HEK293 (cell line): ENCODE measurements at regions not wholly inside any gene's neighbourhood (a gene's known extent, or its start where the extent isn't known, plus 50 kb on each side); places are given as distances from the start of the nearest gene placed in this dataset.

ENCODE experiments used
- CTCF ChIA-PET: fragments of 350-600 bp; formaldehyde crosslinking; extraction: SDS; loops from one replicate; lab custom pipeline; 2021; ENCODE audit warnings: antibody characterized with exemption; lab: Yijun Ruan, JAX
- POLR2A ChIA-PET: fragments of 300-600 bp; formaldehyde crosslinking; extraction: SDS; loops from one replicate; lab custom pipeline; 2020; ENCODE audit warnings: antibody characterized with exemption, inconsistent platforms; lab: Yijun Ruan, JAX
- H3K27ac ChIP-seq: fragments of 200-500 bp; sonication (Bioruptor generic); 2 replicates; pipeline ENCODE4 v1.5.1; 2014; ENCODE audit warnings: low read depth, low read length, control low read depth, inconsistent platforms; ENCODE audit errors: extremely low read depth
- H3K36me3 ChIP-seq, 2 experiments: fragments of 200-500 bp in 1 of 2; sonication (Bioruptor generic) in 1 of 2; 1 replicate in 1 of 2; 2 replicates in 1 of 2; pipeline ENCODE4 v1.5.1; 2014 to 2017; ENCODE audit warnings: inconsistent platforms in 2 of 2, low read length in 2 of 2; ENCODE audit not compliant: control insufficient read depth in 2 of 2, insufficient read depth in 1 of 2
- H3K4me1 ChIP-seq: fragments of 200-500 bp; sonication (Bioruptor generic); 2 replicates; pipeline ENCODE4 v1.5.1; 2014; ENCODE audit warnings: mild to moderate bottlenecking, low read length, inconsistent platforms; ENCODE audit not compliant: control insufficient read depth, insufficient read depth
- H3K4me3 ChIP-seq: 2 replicates; pipeline ENCODE4 v1.5.1; 2011; ENCODE audit warnings: low read depth, mild to moderate bottlenecking, control low read depth, low read length, moderate library complexity
- H3K9me3 ChIP-seq: fragments of 200-500 bp; sonication (Bioruptor generic); 2 replicates; pipeline ENCODE4 v1.5.1; 2014; ENCODE audit warnings: low read depth, low read length, inconsistent platforms; ENCODE audit not compliant: control insufficient read depth, insufficient read depth
- BCL11A ChIP-seq: fragments of 450-650 bp; formaldehyde crosslinking; IDR thresholded peaks from 2 replicates; pipeline ENCODE4 v1.5.1; 2016; ENCODE audit warnings: low read depth, missing biosample characterization, missing genetic modification characterization
- GLI2 ChIP-seq: fragments of 450-650 bp; formaldehyde crosslinking; IDR thresholded peaks from 2 replicates; pipeline ENCODE4; 2017; ENCODE audit warnings: missing biosample characterization, missing genetic modification characterization, low read depth, borderline replicate concordance
- IKZF3 ChIP-seq: fragments of 450-650 bp; IDR thresholded peaks from 2 replicates; pipeline ENCODE4 v1.5.0; 2018; ENCODE audit warnings: missing biosample characterization, mild to moderate bottlenecking, missing genetic modification characterization, moderate library complexity
- KLF1 ChIP-seq: fragments of 450-650 bp; formaldehyde crosslinking; IDR thresholded peaks from 2 replicates; pipeline ENCODE4 v1.5.1; 2016; ENCODE audit warnings: missing biosample characterization, missing genetic modification characterization
- PRDM1 ChIP-seq: fragments of 450-650 bp; formaldehyde crosslinking; IDR thresholded peaks from 2 replicates; pipeline ENCODE4; 2016; ENCODE audit warnings: missing biosample characterization, missing genetic modification characterization
- SCRT1 ChIP-seq: fragments of 450-650 bp; formaldehyde crosslinking; IDR thresholded peaks from 2 replicates; pipeline ENCODE4 v1.5.1; 2016; ENCODE audit warnings: missing biosample characterization, missing genetic modification characterization, borderline replicate concordance
- SCRT2 ChIP-seq: fragments of 450-650 bp; formaldehyde crosslinking; IDR thresholded peaks from 2 replicates; pipeline ENCODE4 v1.5.1; 2016; ENCODE audit warnings: missing biosample characterization, missing genetic modification characterization
- ZBTB10 ChIP-seq: fragments of 450-650 bp; formaldehyde crosslinking; IDR thresholded peaks from 2 replicates; pipeline ENCODE4 v1.5.1; 2016; ENCODE audit warnings: missing biosample characterization, missing genetic modification characterization
- ZBTB17 ChIP-seq: fragments of 450-650 bp; formaldehyde crosslinking; IDR thresholded peaks from 2 replicates; pipeline ENCODE4 v1.5.1; 2016; ENCODE audit warnings: missing biosample characterization, missing genetic modification characterization
- ZBTB8A ChIP-seq: fragments of 450-650 bp; formaldehyde crosslinking; IDR thresholded peaks from 2 replicates; pipeline ENCODE4 v1.5.1; 2016; ENCODE audit warnings: missing biosample characterization, missing genetic modification characterization
- ZNF114 ChIP-seq: fragments of 450-650 bp; formaldehyde crosslinking; IDR thresholded peaks from 2 replicates; pipeline ENCODE4 v1.5.0; 2017; ENCODE audit warnings: missing biosample characterization, missing genetic modification characterization
- ZNF121 ChIP-seq: fragments of 450-650 bp; formaldehyde crosslinking; IDR thresholded peaks from 2 replicates; pipeline ENCODE4 v1.5.1; 2016; ENCODE audit warnings: missing biosample characterization, missing genetic modification characterization
- ZNF133 ChIP-seq: fragments of 450-650 bp; formaldehyde crosslinking; IDR thresholded peaks from 2 replicates; pipeline ENCODE4 v1.5.1; 2016; ENCODE audit warnings: missing biosample characterization, missing genetic modification characterization
- ZNF155 ChIP-seq: fragments of 450-650 bp; formaldehyde crosslinking; IDR thresholded peaks from 2 replicates; pipeline ENCODE4 v1.5.1; 2016; ENCODE audit warnings: missing biosample characterization, missing genetic modification characterization
- ZNF354C ChIP-seq: fragments of 450-650 bp; formaldehyde crosslinking; IDR thresholded peaks from 2 replicates; pipeline ENCODE4 v1.5.1; 2016; ENCODE audit warnings: missing biosample characterization, missing genetic modification characterization, low read depth, borderline replicate concordance
- ZNF514 ChIP-seq: fragments of 450-650 bp; formaldehyde crosslinking; IDR thresholded peaks from 2 replicates; pipeline ENCODE4 v1.5.1; 2016; ENCODE audit warnings: missing biosample characterization, missing genetic modification characterization
- ZNF558 ChIP-seq: fragments of 450-650 bp; formaldehyde crosslinking; IDR thresholded peaks from 2 replicates; pipeline ENCODE4 v1.5.1; 2016; ENCODE audit warnings: missing biosample characterization, missing genetic modification characterization
- ZNF560 ChIP-seq: fragments of 450-650 bp; formaldehyde crosslinking; IDR thresholded peaks from 2 replicates; pipeline ENCODE4 v1.5.1; 2017; ENCODE audit warnings: missing biosample characterization, missing genetic modification characterization, borderline replicate concordance
- ZNF701 ChIP-seq: fragments of 450-650 bp; formaldehyde crosslinking; IDR thresholded peaks from 2 replicates; pipeline ENCODE4 v1.5.1; 2016; ENCODE audit warnings: missing biosample characterization, missing genetic modification characterization
- ZNF777 ChIP-seq: fragments of 450-650 bp; formaldehyde crosslinking; IDR thresholded peaks from 2 replicates; pipeline ENCODE4 v1.5.1; 2017; ENCODE audit warnings: missing biosample characterization, missing genetic modification characterization, borderline replicate concordance
- ZNF791 ChIP-seq: fragments of 450-650 bp; formaldehyde crosslinking; IDR thresholded peaks from 2 replicates; pipeline ENCODE4 v1.5.1; 2016; ENCODE audit warnings: missing biosample characterization, missing genetic modification characterization
- ZNF837 ChIP-seq: fragments of 450-650 bp; formaldehyde crosslinking; IDR thresholded peaks from 2 replicates; pipeline ENCODE4 v1.5.1; 2016; ENCODE audit warnings: missing biosample characterization, missing genetic modification characterization
- TF ChIP-seq, protein P1 (sequence below): fragments of 450-650 bp; formaldehyde crosslinking; IDR thresholded peaks from 2 replicates; pipeline ENCODE4 v1.5.1; 2016; ENCODE audit warnings: missing biosample characterization, missing genetic modification characterization
- TF ChIP-seq, protein P2 (sequence below): fragments of 450-650 bp; formaldehyde crosslinking; IDR thresholded peaks from 2 replicates; pipeline ENCODE4 v1.5.1; 2016; ENCODE audit warnings: missing biosample characterization, missing genetic modification characterization

DNA sequence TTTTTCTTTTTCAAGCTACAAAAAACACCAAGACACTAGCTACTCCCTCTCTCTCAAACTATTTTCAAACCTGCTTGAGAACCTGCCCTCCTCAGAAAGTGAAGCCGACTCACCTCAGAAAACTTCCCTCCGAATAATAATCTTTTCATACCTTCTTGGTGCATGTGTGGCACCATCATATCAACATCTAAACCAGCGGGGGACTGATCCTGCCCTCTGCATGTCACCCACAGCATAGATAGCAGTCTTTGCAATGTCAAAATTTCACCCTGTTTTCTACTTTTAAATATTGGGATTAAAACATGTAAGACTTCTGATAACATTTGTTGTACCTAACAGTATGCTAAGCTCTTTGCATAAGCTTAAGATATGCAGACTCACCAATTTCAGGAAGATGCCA is 1260.3 kb downstream of the PLA2G4A start:
- TF ChIP-seq SCRT2 (tag by site-specific recombination): no peak
- TF ChIP-seq ZBTB8A (tag by site-specific recombination): no peak
- no peak for TF ChIP-seq ZNF837 (tag by site-specific recombination)
- TF ChIP-seq KLF1: no peak
- TF ChIP-seq ZBTB17: no peak
- TF ChIP-seq ZNF560: no peak
- Histone ChIP-seq H3K4me3 (no peak overlapping the region), H3K36me3 (no peaks in the 10 kb centered on the region), H3K27ac (no peak overlapping the region), H3K4me1 (no peaks in the 10 kb centered on the region), H3K9me3 (no peaks in the 10 kb centered on the region)
- ChIA-PET POLR2A (no interaction called here), CTCF (no interaction called here)

- no peak overlapping the region for H3K27ac ChIP-seq
- TF ChIP-seq ZNF791 (tag by site-specific recombination) (no peak), IKZF3 (tag by site-specific recombination) (no peak), ZNF560 (no peak), ZNF155 (no peak), ZNF777 (tag by site-specific recombination) (no peak), GLI2 (tag by site-specific recombination) (no peak), ZNF354C (tag by site-specific recombination) (no peak)
- TF ChIP-seq, all 188 proteins: peak for 0
- Histone ChIP-seq H3K4me1 (no peaks in the 10 kb centered on the region), H3K9me3 (no peaks in the 10 kb centered on the region), H3K4me3 (no peak overlapping the region), H3K36me3 (no peaks in the 10 kb centered on the region)
- POLR2A ChIA-PET: no interaction called here
- CTCF ChIA-PET: interaction anchor here (0.7 kb wide), 1 partner anchor 550 kb away, joined by 3 read pairs; no protein-coding TSS in a partner anchor
Observed at GRCh38 chr1:188089461-188089860, 1260.7 kb downstream of the PLA2G4A start.

DNA sequence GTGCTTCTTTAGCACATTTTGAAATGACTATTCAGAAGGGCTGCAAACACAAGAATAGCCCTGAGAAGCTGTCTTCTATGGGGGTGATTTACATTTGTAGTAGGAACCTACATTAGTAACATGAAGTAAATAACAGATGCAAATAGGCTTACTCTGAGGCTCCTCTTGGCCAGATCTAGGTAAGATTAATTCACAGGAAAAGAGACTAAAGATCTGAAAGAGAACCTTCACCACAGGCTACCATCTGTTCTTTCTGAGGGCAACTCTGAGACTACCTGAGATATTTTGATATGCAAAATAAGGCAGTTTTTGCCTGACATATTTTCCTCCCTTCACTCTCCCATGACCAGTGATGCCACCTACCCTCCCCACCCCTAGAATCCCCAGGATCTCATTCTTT is 1267.8 kb downstream of the PLA2G4A start:
- ChIA-PET CTCF (no interaction called here), POLR2A (no interaction called here)
- no peak overlapping the region for H3K4me3 ChIP-seq
- H3K4me1 ChIP-seq: no peaks in the 10 kb centered on the region
- no peaks in the 10 kb centered on the region for H3K9me3 ChIP-seq
- no peak overlapping the region for H3K27ac ChIP-seq
- TF ChIP-seq PRDM1 (tag by site-specific recombination): no peak
- TF ChIP-seq ZBTB10 (tag by site-specific recombination): no peak
- TF ChIP-seq ZNF121 (tag by site-specific recombination): no peak
- no peak for TF ChIP-seq SCRT1
- no peak for TF ChIP-seq ZNF133 (tag by site-specific recombination)
- TF ChIP-seq ZNF114 (tag by site-specific recombination): no peak
- TF ChIP-seq, protein P1, sequence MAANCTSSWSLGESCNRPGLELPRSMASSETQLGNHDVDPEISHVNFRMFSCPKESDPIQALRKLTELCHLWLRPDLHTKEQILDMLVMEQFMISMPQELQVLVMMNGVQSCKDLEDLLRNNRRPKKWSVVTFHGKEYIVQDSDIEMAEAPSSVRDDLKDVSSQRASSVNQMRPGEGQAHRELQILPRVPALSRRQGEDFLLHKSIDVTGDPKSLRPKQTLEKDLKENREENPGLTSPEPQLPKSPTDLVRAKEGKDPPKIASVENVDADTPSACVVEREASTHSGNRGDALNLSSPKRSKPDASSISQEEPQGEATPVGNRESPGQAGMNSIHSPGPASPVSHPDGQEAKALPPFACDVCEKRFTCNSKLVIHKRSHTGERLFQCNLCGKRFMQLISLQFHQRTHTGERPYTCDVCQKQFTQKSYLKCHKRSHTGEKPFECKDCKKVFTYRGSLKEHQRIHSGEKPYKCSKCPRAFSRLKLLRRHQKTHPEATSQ (tag by site-specific recombination): no peak
- no peak for TF ChIP-seq BCL11A (tag by site-specific recombination)
- TF ChIP-seq, protein P2, sequence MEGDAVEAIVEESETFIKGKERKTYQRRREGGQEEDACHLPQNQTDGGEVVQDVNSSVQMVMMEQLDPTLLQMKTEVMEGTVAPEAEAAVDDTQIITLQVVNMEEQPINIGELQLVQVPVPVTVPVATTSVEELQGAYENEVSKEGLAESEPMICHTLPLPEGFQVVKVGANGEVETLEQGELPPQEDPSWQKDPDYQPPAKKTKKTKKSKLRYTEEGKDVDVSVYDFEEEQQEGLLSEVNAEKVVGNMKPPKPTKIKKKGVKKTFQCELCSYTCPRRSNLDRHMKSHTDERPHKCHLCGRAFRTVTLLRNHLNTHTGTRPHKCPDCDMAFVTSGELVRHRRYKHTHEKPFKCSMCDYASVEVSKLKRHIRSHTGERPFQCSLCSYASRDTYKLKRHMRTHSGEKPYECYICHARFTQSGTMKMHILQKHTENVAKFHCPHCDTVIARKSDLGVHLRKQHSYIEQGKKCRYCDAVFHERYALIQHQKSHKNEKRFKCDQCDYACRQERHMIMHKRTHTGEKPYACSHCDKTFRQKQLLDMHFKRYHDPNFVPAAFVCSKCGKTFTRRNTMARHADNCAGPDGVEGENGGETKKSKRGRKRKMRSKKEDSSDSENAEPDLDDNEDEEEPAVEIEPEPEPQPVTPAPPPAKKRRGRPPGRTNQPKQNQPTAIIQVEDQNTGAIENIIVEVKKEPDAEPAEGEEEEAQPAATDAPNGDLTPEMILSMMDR: no peak
- TF ChIP-seq ZNF558: no peak
- TF ChIP-seq ZNF701: no peak
- TF ChIP-seq ZNF514 (tag by site-specific recombination): no peak
- H3K36me3 ChIP-seq: no peaks in the 10 kb centered on the region
